ENCODE measurements at regions not wholly inside any gene's neighbourhood (a gene's known extent, or its start where the extent isn't known, plus 50 kb on each side); places are given as distances from the start of the nearest gene placed in this dataset.

DNA sequence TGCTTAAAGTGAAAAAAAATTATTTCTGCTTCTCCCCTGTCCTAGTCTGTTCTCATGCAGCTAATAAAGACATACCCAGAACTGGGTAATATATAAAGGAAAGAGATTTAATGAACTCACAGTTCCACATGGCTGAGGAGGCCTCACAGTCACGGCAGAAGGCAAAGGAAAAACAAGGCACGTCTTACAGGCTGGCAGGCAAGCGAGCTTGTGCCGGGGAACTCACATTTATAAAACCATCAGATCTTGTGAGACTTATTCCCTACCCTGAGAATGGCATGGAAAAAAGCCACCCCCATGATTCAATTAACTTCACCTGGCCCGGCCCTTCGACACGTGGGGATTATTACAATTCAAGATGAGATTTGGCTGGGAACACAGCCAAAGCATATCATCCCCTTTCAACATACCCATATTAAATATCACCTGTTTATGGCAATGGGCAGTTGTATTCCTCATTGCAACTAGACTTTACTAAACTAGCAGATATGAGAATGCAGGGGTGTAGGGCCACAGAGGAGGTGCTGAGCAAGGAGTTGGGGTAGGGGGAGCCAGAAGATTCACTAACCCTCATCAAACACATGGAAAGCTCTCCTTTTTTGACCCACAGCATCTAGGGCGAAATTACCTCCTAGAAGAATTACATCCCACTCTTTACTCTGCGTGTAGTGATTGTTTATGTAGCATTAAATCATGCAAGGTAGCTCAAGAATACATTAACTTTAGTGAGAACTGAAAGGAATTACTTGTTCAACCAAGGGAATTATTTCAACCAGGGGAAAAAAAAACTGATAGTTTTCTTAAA lies 183.3 kb upstream of the DOK6 start:
- H3K4me2 ChIP-seq (ENCODE audit: low read depth, low read length), result no peak overlapping the region
- no peak for DNase-seq
- H3K4me1 ChIP-seq (ENCODE audit: low read length), result peaks cover 2% of the 10 kb centered on the region; the same call in 1 of the 2 replicates
- H3K27ac ChIP-seq (ENCODE audit: low read length), result no peak overlapping the region
- H2AFZ ChIP-seq (ENCODE audit: low read length), result no peak overlapping the region
- no peaks in the 10 kb centered on the region for H4K20me1 ChIP-seq (ENCODE audit: insufficient read depth, low read length)
- no peak overlapping the region for H3K4me3 ChIP-seq (ENCODE audit: low read length)
- H3K9me2 ChIP-seq (replicated peaks; ENCODE audit: insufficient read depth, low read length), result no peaks in the 10 kb centered on the region
- H3K27me3 ChIP-seq (replicated peaks; ENCODE audit: insufficient read depth, low read length), result no peaks in the 10 kb centered on the region
- H3K36me3 ChIP-seq (replicated peaks; ENCODE audit: insufficient read depth, low read length), result no peaks in the 10 kb centered on the region
- no peaks in the 10 kb centered on the region for H3F3A ChIP-seq (ENCODE audit: insufficient read depth, low read length)
- H3K9me3 ChIP-seq (replicated peaks; ENCODE audit: insufficient read depth, low read length), result no peaks in the 10 kb centered on the region
- no peaks in the 10 kb centered on the region for H3K79me2 ChIP-seq (ENCODE audit: low read length)
- no peak for TF ChIP-seq EZH2phosphoT487 (IDR thresholded peaks at IDR 0.05; ENCODE audit: low read length)
- H3K9ac ChIP-seq (ENCODE audit: low read length), result no peak overlapping the region

DNA sequence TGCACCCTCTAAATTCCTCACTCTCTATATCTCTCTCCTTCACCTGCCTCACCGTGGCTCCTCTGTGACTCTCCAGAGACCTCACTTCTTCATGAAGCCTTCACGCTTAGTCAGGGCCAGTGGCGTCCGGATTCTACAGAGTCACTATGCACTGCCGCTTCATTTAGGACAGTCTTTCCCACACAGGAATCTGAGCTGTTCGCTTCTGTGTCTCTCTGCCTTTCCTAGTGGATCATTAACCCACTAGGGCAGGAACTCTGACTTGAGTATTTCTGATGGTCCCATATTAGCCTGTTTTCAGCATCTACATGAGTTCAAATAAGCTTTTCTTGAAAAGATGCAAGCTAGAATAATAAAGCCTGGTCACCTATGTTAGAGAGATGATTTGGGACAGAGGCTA lies 180.2 kb upstream of the DOK6 start:
- no peak overlapping the region for H2AFZ ChIP-seq (ENCODE audit: low read length)
- no peaks in the 10 kb centered on the region for H3K9me3 ChIP-seq (replicated peaks; ENCODE audit: insufficient read depth, low read length)
- H3K9ac ChIP-seq (ENCODE audit: low read length), result no peak overlapping the region
- H3K4me1 ChIP-seq (ENCODE audit: low read length), result no peaks in the 10 kb centered on the region
- H3K79me2 ChIP-seq (ENCODE audit: low read length), result no peaks in the 10 kb centered on the region
- H3K9me2 ChIP-seq (replicated peaks; ENCODE audit: insufficient read depth, low read length), result no peaks in the 10 kb centered on the region
- TF ChIP-seq EZH2phosphoT487 (IDR thresholded peaks at IDR 0.05; ENCODE audit: low read length), result no peak
- no peak for TF ChIP-seq EZH2 (optimal IDR thresholded peaks at IDR 0.05; ENCODE audit: low read depth, low read length)
- TF ChIP-seq CTCF (IDR thresholded peaks at IDR 0.05; ENCODE audit: low read length), result no peak
- no peak overlapping the region for H3K27ac ChIP-seq (ENCODE audit: low read length)
- no peak overlapping the region for H3K4me2 ChIP-seq (ENCODE audit: low read depth, low read length)
- no peaks in the 10 kb centered on the region for H3K36me3 ChIP-seq (replicated peaks; ENCODE audit: insufficient read depth, low read length)
- no peaks in the 10 kb centered on the region for H4K20me1 ChIP-seq (ENCODE audit: insufficient read depth, low read length)
- no peaks in the 10 kb centered on the region for H3K27me3 ChIP-seq (replicated peaks; ENCODE audit: insufficient read depth, low read length)
- H3K4me3 ChIP-seq (ENCODE audit: low read length), result no peak overlapping the region
- no peak for DNase-seq
- H3F3A ChIP-seq (ENCODE audit: insufficient read depth, low read length), result no peaks in the 10 kb centered on the region

DNA sequence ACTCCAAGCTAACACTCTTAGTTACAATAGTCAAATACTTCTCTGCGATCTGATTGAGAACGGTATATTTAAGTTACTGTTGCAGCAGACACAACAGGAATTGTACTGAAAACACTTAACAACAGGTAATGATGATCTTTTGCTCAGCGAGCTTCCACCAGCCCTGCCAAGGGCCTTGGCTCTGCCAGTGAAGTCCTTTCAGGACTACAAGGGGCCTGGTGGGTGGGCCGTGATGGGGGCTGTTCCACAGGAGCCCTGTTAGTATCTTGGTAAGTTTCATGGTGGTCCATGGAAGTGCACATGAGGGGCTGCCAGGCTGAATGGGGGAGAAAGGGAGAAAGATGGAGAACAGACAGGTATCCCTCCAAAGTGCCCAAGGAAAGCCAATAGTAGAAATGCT lies 178.6 kb upstream of the DOK6 start:
- H3K4me1 ChIP-seq (ENCODE audit: low read length), result no peaks in the 10 kb centered on the region
- no peak overlapping the region for H3K4me3 ChIP-seq (ENCODE audit: low read length)
- no peak for DNase-seq
- H3K9me3 ChIP-seq (replicated peaks; ENCODE audit: insufficient read depth, low read length), result no peaks in the 10 kb centered on the region
- H3K27me3 ChIP-seq (replicated peaks; ENCODE audit: insufficient read depth, low read length), result no peaks in the 10 kb centered on the region
- H3K4me2 ChIP-seq (ENCODE audit: low read depth, low read length), result no peak overlapping the region
- no peak overlapping the region for H3K27ac ChIP-seq (ENCODE audit: low read length)
- no peaks in the 10 kb centered on the region for H3K36me3 ChIP-seq (replicated peaks; ENCODE audit: insufficient read depth, low read length)
- H4K20me1 ChIP-seq (ENCODE audit: insufficient read depth, low read length), result no peaks in the 10 kb centered on the region
- no peak overlapping the region for H2AFZ ChIP-seq (ENCODE audit: low read length)
- H3F3A ChIP-seq (ENCODE audit: insufficient read depth, low read length), result no peaks in the 10 kb centered on the region
- H3K79me2 ChIP-seq (ENCODE audit: low read length), result no peaks in the 10 kb centered on the region
- H3K9me2 ChIP-seq (replicated peaks; ENCODE audit: insufficient read depth, low read length), result no peaks in the 10 kb centered on the region
- H3K9ac ChIP-seq (ENCODE audit: low read length), result no peak overlapping the region
- TF ChIP-seq EZH2 (optimal IDR thresholded peaks at IDR 0.05; ENCODE audit: low read depth, low read length), result no peak
- TF ChIP-seq EZH2phosphoT487 (IDR thresholded peaks at IDR 0.05; ENCODE audit: low read length), result no peak
- no peak for TF ChIP-seq CTCF (IDR thresholded peaks at IDR 0.05; ENCODE audit: low read length)

DNA sequence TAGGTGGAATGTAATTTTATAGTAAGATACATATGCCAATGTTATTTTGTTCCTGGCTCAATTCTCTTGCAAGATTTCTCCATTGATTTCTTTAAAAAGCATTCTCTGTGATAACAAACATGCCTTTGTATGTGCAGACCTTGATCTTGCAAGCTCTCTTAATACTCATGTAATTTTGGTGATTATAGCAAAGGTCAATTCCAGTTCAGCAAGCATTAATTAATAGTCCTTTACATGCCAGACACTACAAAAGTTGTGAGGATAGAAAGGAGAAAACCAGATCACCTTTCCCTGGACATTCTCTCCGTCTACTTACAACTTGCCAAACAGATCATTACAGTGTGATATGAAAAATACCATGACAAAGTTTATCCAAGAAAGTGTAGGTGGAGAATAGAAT lies 173.7 kb upstream of the DOK6 start:
- Histone ChIP-seq H3K27ac (ENCODE audit: low read length) (no peak overlapping the region), H3K9me2 (replicated peaks; ENCODE audit: insufficient read depth, low read length) (no peaks in the 10 kb centered on the region), H3K4me2 (ENCODE audit: low read depth, low read length) (no peak overlapping the region), H3K4me3 (ENCODE audit: low read length) (no peak overlapping the region), H4K20me1 (ENCODE audit: insufficient read depth, low read length) (no peaks in the 10 kb centered on the region), H3K4me1 (ENCODE audit: low read length) (no peaks in the 10 kb centered on the region), H3K9me3 (replicated peaks; ENCODE audit: insufficient read depth, low read length) (no peaks in the 10 kb centered on the region), H3K79me2 (ENCODE audit: low read length) (no peaks in the 10 kb centered on the region), H3K27me3 (replicated peaks; ENCODE audit: insufficient read depth, low read length) (no peaks in the 10 kb centered on the region), H2AFZ (ENCODE audit: low read length) (no peak overlapping the region), H3K36me3 (replicated peaks; ENCODE audit: insufficient read depth, low read length) (no peaks in the 10 kb centered on the region), H3F3A (ENCODE audit: insufficient read depth, low read length) (no peaks in the 10 kb centered on the region), H3K9ac (ENCODE audit: low read length) (no peak overlapping the region)
- TF ChIP-seq EZH2 (optimal IDR thresholded peaks at IDR 0.05; ENCODE audit: low read depth, low read length) (no peak), EZH2phosphoT487 (IDR thresholded peaks at IDR 0.05; ENCODE audit: low read length) (no peak), CTCF (IDR thresholded peaks at IDR 0.05; ENCODE audit: low read length) (no peak)
- no peak for DNase-seq
